OCI-LY1 (cell line): ENCODE measurements at regions not wholly inside any gene's neighbourhood (a gene's known extent, or its start where the extent isn't known, plus 50 kb on each side); places are given as distances from the start of the nearest gene placed in this dataset.

ENCODE experiments used
- H2AFZ ChIP-seq: fragments of 200-600 bp; sonication (generic), shearing (Covaris generic); 2 replicates; pipeline ENCODE4 v1.6.0; 2014; ENCODE audit warnings: antibody characterized with exemption, mild to moderate bottlenecking, low read length
- H3F3A ChIP-seq: fragments of 200-600 bp; sonication (generic), shearing (Covaris generic); 2 replicates; pipeline ENCODE4 v1.6.0; 2014; ENCODE audit warnings: mild to moderate bottlenecking, antibody characterized with exemption, low read length, moderate library complexity; ENCODE audit not compliant: insufficient read depth
- H3K27ac ChIP-seq: fragments of 200-600 bp; sonication (generic); 2 replicates; pipeline ENCODE4 v1.5.1; 2014; ENCODE audit warnings: low read length, mixed run types, mild to moderate bottlenecking, low read depth; ENCODE audit not compliant: poor library complexity, severe bottlenecking
- H3K27me3 ChIP-seq: fragments of 200-600 bp; sonication (generic); 2 replicates; pipeline ENCODE4 v1.6.0; 2014; ENCODE audit warnings: antibody characterized with exemption, mild to moderate bottlenecking, low read length, moderate library complexity; ENCODE audit not compliant: insufficient read depth
- H3K36me3 ChIP-seq: fragments of 200-600 bp; sonication (generic); 2 replicates; pipeline ENCODE4 v1.6.1; 2014; ENCODE audit warnings: mild to moderate bottlenecking, antibody characterized with exemption, low read length, moderate library complexity, mixed read lengths; ENCODE audit not compliant: insufficient read depth
- H3K4me1 ChIP-seq: fragments of 200-600 bp; sonication (generic); 2 replicates; pipeline ENCODE4 v1.5.1; 2014; ENCODE audit warnings: mild to moderate bottlenecking, low read length, moderate library complexity; ENCODE audit not compliant: insufficient read depth, severe bottlenecking
- H3K4me2 ChIP-seq: fragments of 200-600 bp; sonication (generic), shearing (Covaris generic); 2 replicates; pipeline ENCODE4 v1.6.1; 2014; ENCODE audit warnings: low read length
- H3K4me3 ChIP-seq: fragments of 200-600 bp; sonication (generic); 2 replicates; pipeline ENCODE4 v1.5.1; 2014; ENCODE audit warnings: low read length, low read depth, mild to moderate bottlenecking, mixed read lengths; ENCODE audit not compliant: poor library complexity, severe bottlenecking
- H3K79me2 ChIP-seq: fragments of 200-600 bp; shearing (Covaris generic); 2 replicates; pipeline ENCODE4 v1.6.1; 2016; ENCODE audit warnings: mixed run types, low read length, mixed read lengths; ENCODE audit not compliant: insufficient read depth
- H3K9ac ChIP-seq: fragments of 200-600 bp; sonication (generic), shearing (Covaris generic); 2 replicates; pipeline ENCODE4 v1.6.1; 2014; ENCODE audit warnings: mild to moderate bottlenecking, low read length, mixed read lengths
- H3K9me2 ChIP-seq: fragments of 200-600 bp; sonication (generic), shearing (Covaris generic); 2 replicates; pipeline ENCODE4 v1.6.1; 2014; ENCODE audit warnings: low read depth, mild to moderate bottlenecking, low read length, mixed read lengths
- H3K9me3 ChIP-seq: fragments of 200-600 bp; shearing (Covaris generic); 2 replicates; pipeline ENCODE4 v1.6.1; 2014; ENCODE audit warnings: low read length, mixed read lengths
- H4K20me1 ChIP-seq: fragments of 200-600 bp; sonication (generic), shearing (Covaris generic); 2 replicates; pipeline ENCODE4 v1.6.0; 2016; ENCODE audit warnings: mild to moderate bottlenecking, low read length; ENCODE audit not compliant: insufficient read depth
- CTCF ChIP-seq: fragments of 200-600 bp; sonication (generic), shearing (Covaris generic); IDR thresholded peaks from 2 replicates; pipeline ENCODE4 v1.5.1; 2017; ENCODE audit warnings: mild to moderate bottlenecking, antibody characterized with exemption, low read length, moderate library complexity, mixed read lengths
- EZH2 ChIP-seq: fragments of 200-600 bp; sonication (generic), shearing (Covaris generic); IDR thresholded peaks from 2 replicates; pipeline ENCODE4 v1.8.0; 2017; ENCODE audit warnings: borderline replicate concordance, mixed run types, mild to moderate bottlenecking, antibody characterized with exemption, low read length, moderate library complexity, mixed read lengths

GRCh38 chr3:40915346-40915865, 283.9 kb upstream of the CTNNB1 start:
- H3K27ac ChIP-seq, result no peak overlapping the region
- H2AFZ ChIP-seq, result no peak overlapping the region
- H3K4me1 ChIP-seq, result no peaks in the 10 kb centered on the region
- no peaks in the 10 kb centered on the region for H3F3A ChIP-seq
- no peak overlapping the region for H3K4me2 ChIP-seq
- no peaks in the 10 kb centered on the region for H3K36me3 ChIP-seq
- no peak for TF ChIP-seq EZH2
- TF ChIP-seq CTCF, result no peak
- H3K27me3 ChIP-seq, result no peaks in the 10 kb centered on the region
- no peak overlapping the region for H3K4me3 ChIP-seq
- H3K9ac ChIP-seq, result no peak overlapping the region
- H3K9me2 ChIP-seq, result no peaks in the 10 kb centered on the region
- H3K79me2 ChIP-seq, result no peaks in the 10 kb centered on the region
- H4K20me1 ChIP-seq, result no peaks in the 10 kb centered on the region
- H3K9me3 ChIP-seq, result no peaks in the 10 kb centered on the region

GRCh38 chr3:40920041-40920440, 279.3 kb upstream of the CTNNB1 start:
- Histone ChIP-seq H2AFZ (no peak overlapping the region), H3K79me2 (no peaks in the 10 kb centered on the region), H3K9me2 (no peaks in the 10 kb centered on the region), H3F3A (no peaks in the 10 kb centered on the region), H4K20me1 (no peaks in the 10 kb centered on the region), H3K9ac (no peak overlapping the region), H3K4me2 (no peak overlapping the region), H3K27me3 (no peaks in the 10 kb centered on the region), H3K27ac (no peak overlapping the region), H3K4me1 (no peaks in the 10 kb centered on the region), H3K4me3 (no peak overlapping the region), H3K9me3 (no peaks in the 10 kb centered on the region), H3K36me3 (no peaks in the 10 kb centered on the region)
- TF ChIP-seq EZH2, result no peak
- no peak for TF ChIP-seq CTCF

- H3K79me2 ChIP-seq, result no peaks in the 10 kb centered on the region
- H3K4me2 ChIP-seq, result no peak overlapping the region
These were observed 278.1 kb upstream of the CTNNB1 start for GRCh38 chr3:40921251-40921650.

More at GRCh38 chr3:40921251-40921650, 278.1 kb upstream of the CTNNB1 start:
- Histone ChIP-seq H3K27ac (no peak overlapping the region), H3K9me3 (no peaks in the 10 kb centered on the region), H4K20me1 (no peaks in the 10 kb centered on the region), H3K27me3 (no peaks in the 10 kb centered on the region), H3K9ac (no peak overlapping the region), H3F3A (no peaks in the 10 kb centered on the region), H3K9me2 (no peaks in the 10 kb centered on the region), H2AFZ (no peak overlapping the region), H3K4me3 (no peak overlapping the region), H3K36me3 (no peaks in the 10 kb centered on the region), H3K4me1 (no peaks in the 10 kb centered on the region)
- TF ChIP-seq CTCF (0 out of 2 replicates have a peak, but pooled peaks have one; percentile 6), EZH2 (no peak)
